ENCODE measurements at regions not wholly inside any gene's neighbourhood (a gene's known extent, or its start where the extent isn't known, plus 50 kb on each side); places are given as distances from the start of the nearest gene placed in this dataset.

GRCh38 chr2:15681089-15681885, 89.6 kb downstream of the DDX1 start:
- H2AFZ ChIP-seq (ENCODE audit: low read depth, low read length), result no peak overlapping the region
- H3K9me3 ChIP-seq (ENCODE audit: insufficient read depth, low read length), result no peaks in the 10 kb centered on the region
- peaks cover 1% of the 10 kb centered on the region; the same call in 1 of the 2 replicates for H3K27me3 ChIP-seq (ENCODE audit: low read depth, low read length)
- H3K4me1 ChIP-seq (ENCODE audit: low read length), result no peaks in the 10 kb centered on the region
- H3K9ac ChIP-seq (ENCODE audit: low read length), result no peak overlapping the region
- H3K27ac ChIP-seq (ENCODE audit: low read length), result no peak overlapping the region
- no peak overlapping the region for H3K4me2 ChIP-seq (ENCODE audit: low read length)
- no peaks in the 10 kb centered on the region for H3K36me3 ChIP-seq (replicated peaks; ENCODE audit: low read depth, low read length)
- no peaks in the 10 kb centered on the region for H4K20me1 ChIP-seq (ENCODE audit: insufficient read depth, low read length)
- H3K79me2 ChIP-seq (ENCODE audit: low read length), result no peaks in the 10 kb centered on the region
- TF ChIP-seq, protein P1, sequence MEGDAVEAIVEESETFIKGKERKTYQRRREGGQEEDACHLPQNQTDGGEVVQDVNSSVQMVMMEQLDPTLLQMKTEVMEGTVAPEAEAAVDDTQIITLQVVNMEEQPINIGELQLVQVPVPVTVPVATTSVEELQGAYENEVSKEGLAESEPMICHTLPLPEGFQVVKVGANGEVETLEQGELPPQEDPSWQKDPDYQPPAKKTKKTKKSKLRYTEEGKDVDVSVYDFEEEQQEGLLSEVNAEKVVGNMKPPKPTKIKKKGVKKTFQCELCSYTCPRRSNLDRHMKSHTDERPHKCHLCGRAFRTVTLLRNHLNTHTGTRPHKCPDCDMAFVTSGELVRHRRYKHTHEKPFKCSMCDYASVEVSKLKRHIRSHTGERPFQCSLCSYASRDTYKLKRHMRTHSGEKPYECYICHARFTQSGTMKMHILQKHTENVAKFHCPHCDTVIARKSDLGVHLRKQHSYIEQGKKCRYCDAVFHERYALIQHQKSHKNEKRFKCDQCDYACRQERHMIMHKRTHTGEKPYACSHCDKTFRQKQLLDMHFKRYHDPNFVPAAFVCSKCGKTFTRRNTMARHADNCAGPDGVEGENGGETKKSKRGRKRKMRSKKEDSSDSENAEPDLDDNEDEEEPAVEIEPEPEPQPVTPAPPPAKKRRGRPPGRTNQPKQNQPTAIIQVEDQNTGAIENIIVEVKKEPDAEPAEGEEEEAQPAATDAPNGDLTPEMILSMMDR (IDR thresholded peaks at IDR 0.05; ENCODE audit: low read depth, low read length), result no peak
- no peak for TF ChIP-seq EZH2phosphoT487 (IDR thresholded peaks at IDR 0.05; ENCODE audit: low read depth)
- H3K4me3 ChIP-seq (ENCODE audit: low read length), result no peak overlapping the region

- Histone ChIP-seq H3K9me3 (ENCODE audit: insufficient read depth, low read length) (no peaks in the 10 kb centered on the region), H3K4me1 (ENCODE audit: low read length) (no peaks in the 10 kb centered on the region), H2AFZ (ENCODE audit: low read depth, low read length) (no peak overlapping the region), H3K9ac (ENCODE audit: low read length) (no peak overlapping the region), H3K27me3 (ENCODE audit: low read depth, low read length) (peaks cover 12% of the 10 kb centered on the region; the same call in 1 of the 2 replicates), H3K4me3 (ENCODE audit: low read length) (no peak overlapping the region), H3K27ac (ENCODE audit: low read length) (no peak overlapping the region), H3K36me3 (replicated peaks; ENCODE audit: low read depth, low read length) (no peaks in the 10 kb centered on the region), H3K4me2 (ENCODE audit: low read length) (no peak overlapping the region), H4K20me1 (ENCODE audit: insufficient read depth, low read length) (no peaks in the 10 kb centered on the region), H3K79me2 (ENCODE audit: low read length) (no peaks in the 10 kb centered on the region)
- TF ChIP-seq, protein P1 (IDR thresholded peaks at IDR 0.05; ENCODE audit: low read depth, low read length), result no peak
- TF ChIP-seq EZH2phosphoT487 (IDR thresholded peaks at IDR 0.05; ENCODE audit: low read depth), result no peak
Measured at GRCh38 chr2:15682354-15682753, 90.7 kb downstream of the DDX1 start.

DNA sequence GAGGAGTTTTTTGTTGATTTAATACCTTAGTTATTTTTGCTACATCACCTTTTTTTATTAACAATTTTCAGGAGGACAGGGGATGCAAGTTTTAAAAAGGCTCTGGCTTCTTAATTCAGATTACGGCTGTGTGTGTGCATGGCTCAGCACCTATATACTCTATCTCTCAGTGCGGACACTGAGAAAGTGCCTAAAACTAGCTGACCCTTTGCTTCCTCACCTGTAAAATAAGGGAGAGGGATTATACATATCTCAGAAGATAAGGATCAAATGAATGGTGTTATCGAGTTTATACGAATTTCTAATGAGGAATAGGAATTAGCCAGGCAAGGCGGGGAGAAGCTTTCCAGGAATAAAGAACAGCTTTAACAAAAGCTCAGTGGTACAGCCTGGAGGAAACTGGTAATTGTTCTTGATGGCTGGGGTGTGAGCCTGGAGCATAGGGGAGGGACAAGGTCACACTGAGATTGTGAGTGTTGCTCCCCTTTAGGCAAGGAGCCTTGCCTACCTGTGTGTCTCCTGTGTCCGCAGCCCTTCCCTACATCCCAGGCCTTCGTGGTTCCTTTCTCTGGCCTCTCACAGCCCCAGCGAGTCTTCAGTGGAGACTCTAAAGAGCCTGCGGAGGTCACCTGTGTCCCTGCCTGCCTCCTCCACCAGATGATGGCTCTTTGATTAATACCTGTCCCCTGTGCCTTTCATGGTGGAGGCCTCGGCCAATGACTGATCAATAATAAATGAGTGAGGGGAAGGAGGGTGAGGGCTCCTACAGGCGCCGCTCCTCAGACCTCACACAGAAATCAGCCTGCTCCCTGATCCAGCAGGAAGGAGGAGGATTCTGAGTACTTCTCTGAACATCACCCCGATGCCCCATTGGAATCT, 92.7 kb downstream of the DDX1 start:
- Histone ChIP-seq H2AFZ (ENCODE audit: low read depth, low read length) (no peak overlapping the region), H3K27me3 (ENCODE audit: low read depth, low read length) (peaks cover 30% of the 10 kb centered on the region), H3K4me2 (ENCODE audit: low read length) (no peak overlapping the region), H3K9me3 (ENCODE audit: insufficient read depth, low read length) (no peaks in the 10 kb centered on the region), H3K4me3 (ENCODE audit: low read length) (no peak overlapping the region), H3K27ac (ENCODE audit: low read length) (no peak overlapping the region), H3K4me1 (ENCODE audit: low read length) (no peaks in the 10 kb centered on the region), H3K79me2 (ENCODE audit: low read length) (no peaks in the 10 kb centered on the region), H3K36me3 (replicated peaks; ENCODE audit: low read depth, low read length) (no peaks in the 10 kb centered on the region), H4K20me1 (ENCODE audit: insufficient read depth, low read length) (no peaks in the 10 kb centered on the region), H3K9ac (ENCODE audit: low read length) (no peak overlapping the region)
- no peak for TF ChIP-seq EZH2phosphoT487 (IDR thresholded peaks at IDR 0.05; ENCODE audit: low read depth)
- TF ChIP-seq, protein P1 (IDR thresholded peaks at IDR 0.05; ENCODE audit: low read depth, low read length), result no peak

GRCh38 chr2:15685143-15685542, 93.5 kb downstream of the DDX1 start:
- Histone ChIP-seq H3K4me2 (ENCODE audit: low read length) (no peak overlapping the region), H3K79me2 (ENCODE audit: low read length) (no peaks in the 10 kb centered on the region), H3K27ac (ENCODE audit: low read length) (no peak overlapping the region), H3K9ac (ENCODE audit: low read length) (no peak overlapping the region), H3K27me3 (ENCODE audit: low read depth, low read length) (peaks cover 30% of the 10 kb centered on the region), H3K36me3 (replicated peaks; ENCODE audit: low read depth, low read length) (no peaks in the 10 kb centered on the region), H3K9me3 (ENCODE audit: insufficient read depth, low read length) (no peaks in the 10 kb centered on the region), H2AFZ (ENCODE audit: low read depth, low read length) (no peak overlapping the region), H4K20me1 (ENCODE audit: insufficient read depth, low read length) (no peaks in the 10 kb centered on the region), H3K4me1 (ENCODE audit: low read length) (no peaks in the 10 kb centered on the region), H3K4me3 (ENCODE audit: low read length) (no peak overlapping the region)
- TF ChIP-seq EZH2phosphoT487 (IDR thresholded peaks at IDR 0.05; ENCODE audit: low read depth), result no peak
- TF ChIP-seq, protein P1 (IDR thresholded peaks at IDR 0.05; ENCODE audit: low read depth, low read length), result no peak

All from OCI-LY3 (cell line).